ENCODE measurements at regions not wholly inside any gene's neighbourhood (a gene's known extent, or its start where the extent isn't known, plus 50 kb on each side); places are given as distances from the start of the nearest gene placed in this dataset.

DNA sequence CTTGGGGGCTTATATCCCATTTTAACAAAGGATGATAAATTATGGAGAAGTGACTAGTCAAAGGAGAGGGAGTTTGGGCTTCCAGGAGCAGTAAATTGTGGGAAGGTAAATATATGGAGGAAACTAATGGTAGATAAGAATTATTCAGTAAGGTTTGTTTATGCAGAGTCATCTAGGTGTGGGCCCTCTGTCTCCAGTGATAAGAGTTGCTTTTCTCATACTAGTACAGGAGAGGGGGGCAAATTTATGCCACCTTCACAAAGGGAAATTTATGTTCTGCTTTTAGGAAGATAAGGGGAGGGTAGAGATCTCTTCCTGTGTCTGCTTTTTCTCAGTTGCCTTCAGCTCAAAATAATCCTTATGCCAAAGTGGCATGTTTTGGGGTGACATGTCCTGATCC is 383.7 kb upstream of the PPP2R3A start (continued):
- no peak for TF ChIP-seq TCF7L2 (IDR thresholded peaks at IDR 0.05; ENCODE audit: low read depth, low read length)
- TF ChIP-seq, protein P1, sequence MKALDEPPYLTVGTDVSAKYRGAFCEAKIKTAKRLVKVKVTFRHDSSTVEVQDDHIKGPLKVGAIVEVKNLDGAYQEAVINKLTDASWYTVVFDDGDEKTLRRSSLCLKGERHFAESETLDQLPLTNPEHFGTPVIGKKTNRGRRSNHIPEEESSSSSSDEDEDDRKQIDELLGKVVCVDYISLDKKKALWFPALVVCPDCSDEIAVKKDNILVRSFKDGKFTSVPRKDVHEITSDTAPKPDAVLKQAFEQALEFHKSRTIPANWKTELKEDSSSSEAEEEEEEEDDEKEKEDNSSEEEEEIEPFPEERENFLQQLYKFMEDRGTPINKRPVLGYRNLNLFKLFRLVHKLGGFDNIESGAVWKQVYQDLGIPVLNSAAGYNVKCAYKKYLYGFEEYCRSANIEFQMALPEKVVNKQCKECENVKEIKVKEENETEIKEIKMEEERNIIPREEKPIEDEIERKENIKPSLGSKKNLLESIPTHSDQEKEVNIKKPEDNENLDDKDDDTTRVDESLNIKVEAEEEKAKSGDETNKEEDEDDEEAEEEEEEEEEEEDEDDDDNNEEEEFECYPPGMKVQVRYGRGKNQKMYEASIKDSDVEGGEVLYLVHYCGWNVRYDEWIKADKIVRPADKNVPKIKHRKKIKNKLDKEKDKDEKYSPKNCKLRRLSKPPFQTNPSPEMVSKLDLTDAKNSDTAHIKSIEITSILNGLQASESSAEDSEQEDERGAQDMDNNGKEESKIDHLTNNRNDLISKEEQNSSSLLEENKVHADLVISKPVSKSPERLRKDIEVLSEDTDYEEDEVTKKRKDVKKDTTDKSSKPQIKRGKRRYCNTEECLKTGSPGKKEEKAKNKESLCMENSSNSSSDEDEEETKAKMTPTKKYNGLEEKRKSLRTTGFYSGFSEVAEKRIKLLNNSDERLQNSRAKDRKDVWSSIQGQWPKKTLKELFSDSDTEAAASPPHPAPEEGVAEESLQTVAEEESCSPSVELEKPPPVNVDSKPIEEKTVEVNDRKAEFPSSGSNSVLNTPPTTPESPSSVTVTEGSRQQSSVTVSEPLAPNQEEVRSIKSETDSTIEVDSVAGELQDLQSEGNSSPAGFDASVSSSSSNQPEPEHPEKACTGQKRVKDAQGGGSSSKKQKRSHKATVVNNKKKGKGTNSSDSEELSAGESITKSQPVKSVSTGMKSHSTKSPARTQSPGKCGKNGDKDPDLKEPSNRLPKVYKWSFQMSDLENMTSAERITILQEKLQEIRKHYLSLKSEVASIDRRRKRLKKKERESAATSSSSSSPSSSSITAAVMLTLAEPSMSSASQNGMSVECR (CRISPR knock-in tag; IDR thresholded peaks at IDR 0.05) = no peak
- TF ChIP-seq ZNF165 (CRISPR knock-in tag; IDR thresholded peaks at IDR 0.05; ENCODE audit: borderline replicate concordance) = no peak
- no peak for TF ChIP-seq NFIX (CRISPR knock-in tag; IDR thresholded peaks at IDR 0.05; ENCODE audit: low read depth)
- TF ChIP-seq, protein P2, sequence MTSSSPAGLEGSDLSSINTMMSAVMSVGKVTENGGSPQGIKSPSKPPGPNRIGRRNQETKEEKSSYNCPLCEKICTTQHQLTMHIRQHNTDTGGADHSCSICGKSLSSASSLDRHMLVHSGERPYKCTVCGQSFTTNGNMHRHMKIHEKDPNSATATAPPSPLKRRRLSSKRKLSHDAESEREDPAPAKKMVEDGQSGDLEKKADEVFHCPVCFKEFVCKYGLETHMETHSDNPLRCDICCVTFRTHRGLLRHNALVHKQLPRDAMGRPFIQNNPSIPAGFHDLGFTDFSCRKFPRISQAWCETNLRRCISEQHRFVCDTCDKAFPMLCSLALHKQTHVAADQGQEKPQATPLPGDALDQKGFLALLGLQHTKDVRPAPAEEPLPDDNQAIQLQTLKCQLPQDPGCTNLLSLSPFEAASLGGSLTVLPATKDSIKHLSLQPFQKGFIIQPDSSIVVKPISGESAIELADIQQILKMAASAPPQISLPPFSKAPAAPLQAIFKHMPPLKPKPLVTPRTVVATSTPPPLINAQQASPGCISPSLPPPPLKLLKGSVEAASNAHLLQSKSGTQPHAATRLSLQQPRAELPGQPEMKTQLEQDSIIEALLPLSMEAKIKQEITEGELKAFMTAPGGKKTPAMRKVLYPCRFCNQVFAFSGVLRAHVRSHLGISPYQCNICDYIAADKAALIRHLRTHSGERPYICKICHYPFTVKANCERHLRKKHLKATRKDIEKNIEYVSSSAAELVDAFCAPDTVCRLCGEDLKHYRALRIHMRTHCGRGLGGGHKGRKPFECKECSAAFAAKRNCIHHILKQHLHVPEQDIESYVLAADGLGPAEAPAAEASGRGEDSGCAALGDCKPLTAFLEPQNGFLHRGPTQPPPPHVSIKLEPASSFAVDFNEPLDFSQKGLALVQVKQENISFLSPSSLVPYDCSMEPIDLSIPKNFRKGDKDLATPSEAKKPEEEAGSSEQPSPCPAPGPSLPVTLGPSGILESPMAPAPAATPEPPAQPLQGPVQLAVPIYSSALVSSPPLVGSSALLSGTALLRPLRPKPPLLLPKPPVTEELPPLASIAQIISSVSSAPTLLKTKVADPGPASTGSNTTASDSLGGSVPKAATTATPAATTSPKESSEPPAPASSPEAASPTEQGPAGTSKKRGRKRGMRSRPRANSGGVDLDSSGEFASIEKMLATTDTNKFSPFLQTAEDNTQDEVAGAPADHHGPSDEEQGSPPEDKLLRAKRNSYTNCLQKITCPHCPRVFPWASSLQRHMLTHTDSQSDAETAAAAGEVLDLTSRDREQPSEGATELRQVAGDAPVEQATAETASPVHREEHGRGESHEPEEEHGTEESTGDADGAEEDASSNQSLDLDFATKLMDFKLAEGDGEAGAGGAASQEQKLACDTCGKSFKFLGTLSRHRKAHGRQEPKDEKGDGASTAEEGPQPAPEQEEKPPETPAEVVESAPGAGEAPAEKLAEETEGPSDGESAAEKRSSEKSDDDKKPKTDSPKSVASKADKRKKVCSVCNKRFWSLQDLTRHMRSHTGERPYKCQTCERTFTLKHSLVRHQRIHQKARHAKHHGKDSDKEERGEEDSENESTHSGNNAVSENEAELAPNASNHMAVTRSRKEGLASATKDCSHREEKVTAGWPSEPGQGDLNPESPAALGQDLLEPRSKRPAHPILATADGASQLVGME (CRISPR knock-in tag; IDR thresholded peaks at IDR 0.05) = no peak
- no peak for TF ChIP-seq NUFIP1 (IDR thresholded peaks at IDR 0.05; ENCODE audit: partially characterized antibody)
- no peak for TF ChIP-seq NBN (IDR thresholded peaks at IDR 0.05; ENCODE audit: low read depth)
- 0 out of 2 replicates have a peak, but pooled peaks have one; percentile 16 for TF ChIP-seq MTA1 (IDR thresholded peaks at IDR 0.05; ENCODE audit: borderline replicate concordance)
- no peak for TF ChIP-seq SRSF1 (IDR thresholded peaks at IDR 0.05; ENCODE audit: low read depth, low read length)
- TF ChIP-seq HMG20A (CRISPR knock-in tag; conservative IDR thresholded peaks at IDR 0.05) = no peak
- TF ChIP-seq, protein P3, sequence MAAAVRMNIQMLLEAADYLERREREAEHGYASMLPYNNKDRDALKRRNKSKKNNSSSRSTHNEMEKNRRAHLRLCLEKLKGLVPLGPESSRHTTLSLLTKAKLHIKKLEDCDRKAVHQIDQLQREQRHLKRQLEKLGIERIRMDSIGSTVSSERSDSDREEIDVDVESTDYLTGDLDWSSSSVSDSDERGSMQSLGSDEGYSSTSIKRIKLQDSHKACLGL (CRISPR knock-in tag; IDR thresholded peaks at IDR 0.05; ENCODE audit: borderline replicate concordance, poor library complexity, severe bottlenecking) = no peak
- TF ChIP-seq, protein P4, sequence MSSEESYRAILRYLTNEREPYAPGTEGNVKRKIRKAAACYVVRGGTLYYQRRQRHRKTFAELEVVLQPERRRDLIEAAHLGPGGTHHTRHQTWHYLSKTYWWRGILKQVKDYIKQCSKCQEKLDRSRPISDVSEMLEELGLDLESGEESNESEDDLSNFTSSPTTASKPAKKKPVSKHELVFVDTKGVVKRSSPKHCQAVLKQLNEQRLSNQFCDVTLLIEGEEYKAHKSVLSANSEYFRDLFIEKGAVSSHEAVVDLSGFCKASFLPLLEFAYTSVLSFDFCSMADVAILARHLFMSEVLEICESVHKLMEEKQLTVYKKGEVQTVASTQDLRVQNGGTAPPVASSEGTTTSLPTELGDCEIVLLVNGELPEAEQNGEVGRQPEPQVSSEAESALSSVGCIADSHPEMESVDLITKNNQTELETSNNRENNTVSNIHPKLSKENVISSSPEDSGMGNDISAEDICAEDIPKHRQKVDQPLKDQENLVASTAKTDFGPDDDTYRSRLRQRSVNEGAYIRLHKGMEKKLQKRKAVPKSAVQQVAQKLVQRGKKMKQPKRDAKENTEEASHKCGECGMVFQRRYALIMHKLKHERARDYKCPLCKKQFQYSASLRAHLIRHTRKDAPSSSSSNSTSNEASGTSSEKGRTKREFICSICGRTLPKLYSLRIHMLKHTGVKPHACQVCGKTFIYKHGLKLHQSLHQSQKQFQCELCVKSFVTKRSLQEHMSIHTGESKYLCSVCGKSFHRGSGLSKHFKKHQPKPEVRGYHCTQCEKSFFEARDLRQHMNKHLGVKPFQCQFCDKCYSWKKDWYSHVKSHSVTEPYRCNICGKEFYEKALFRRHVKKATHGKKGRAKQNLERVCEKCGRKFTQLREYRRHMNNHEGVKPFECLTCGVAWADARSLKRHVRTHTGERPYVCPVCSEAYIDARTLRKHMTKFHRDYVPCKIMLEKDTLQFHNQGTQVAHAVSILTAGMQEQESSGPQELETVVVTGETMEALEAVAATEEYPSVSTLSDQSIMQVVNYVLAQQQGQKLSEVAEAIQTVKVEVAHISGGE (CRISPR knock-in tag; IDR thresholded peaks at IDR 0.05) = no peak
- no peak for TF ChIP-seq ZNF274 (IDR thresholded peaks at IDR 0.05; ENCODE audit: borderline replicate concordance, low read depth, low read length)
- TF ChIP-seq ZBED1 (IDR thresholded peaks at IDR 0.05) = no peak
- no peak for TF ChIP-seq NFRKB (IDR thresholded peaks at IDR 0.05; ENCODE audit: low read depth)

Measured in K562 (cell line).